Astrocyte of the cerebellum (primary cell): ENCODE measurements at regions not wholly inside any gene's neighbourhood (a gene's known extent, or its start where the extent isn't known, plus 50 kb on each side); places are given as distances from the start of the nearest gene placed in this dataset.

Experiments used
- DNase-seq: peaks from one replicate; pipeline ENCODE4 v3.0.0-alpha.2; 2011; ENCODE audit warnings: low read depth
- H3K4me3 ChIP-seq: 2 replicates; pipeline ENCODE4 v1.5.1; 2011; ENCODE audit warnings: mild to moderate bottlenecking, low read depth, low read length, moderate library complexity
- in situ Hi-C: cut with HindIII; loops from 2 replicates; pipeline ENCODE4 v1.10.0; 2017; ENCODE audit warnings: low sequenced_read_pairs
- TF ChIP-seq, protein P1 (sequence below): IDR thresholded peaks from 2 replicates; pipeline ENCODE4 v1.5.1; 2012; ENCODE audit warnings: low read length, low read depth, moderate library complexity, mild to moderate bottlenecking; ENCODE audit errors: missing control alignments

DNA sequence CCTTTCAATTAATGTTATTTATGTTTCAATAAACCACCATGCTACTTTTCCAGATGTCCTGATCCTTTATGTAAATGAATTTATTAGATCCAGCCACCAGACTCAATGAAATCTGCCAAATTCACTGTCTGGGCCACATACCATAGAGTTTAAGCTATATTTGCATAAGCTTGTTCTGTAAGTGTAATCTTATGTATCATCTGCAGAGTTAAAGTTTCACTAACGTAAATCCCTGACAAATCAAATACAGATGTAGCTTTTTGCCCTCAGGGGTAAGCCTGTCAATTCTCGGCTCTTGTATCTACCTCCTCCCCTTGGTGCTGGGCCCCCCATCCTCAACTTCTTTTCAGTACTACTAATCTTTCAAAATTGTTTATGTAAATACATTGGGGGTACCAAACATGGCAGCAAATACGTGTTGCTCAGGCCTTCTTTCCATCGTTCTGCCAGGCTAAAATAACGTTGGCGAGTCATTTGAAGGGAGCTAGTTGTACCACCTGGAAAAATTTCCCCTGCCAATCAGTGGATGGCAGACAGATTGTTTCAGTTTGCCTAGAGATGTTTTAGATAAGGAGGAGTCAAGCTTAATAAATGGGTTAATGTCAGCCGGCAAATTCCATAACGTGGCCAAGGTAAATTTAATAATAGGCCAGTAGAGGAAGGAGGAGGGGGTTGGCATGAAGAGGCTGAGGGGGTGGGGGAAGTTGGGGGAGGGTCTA lies 79.6 kb downstream of the RPS12 start:
- TF ChIP-seq, protein P1, sequence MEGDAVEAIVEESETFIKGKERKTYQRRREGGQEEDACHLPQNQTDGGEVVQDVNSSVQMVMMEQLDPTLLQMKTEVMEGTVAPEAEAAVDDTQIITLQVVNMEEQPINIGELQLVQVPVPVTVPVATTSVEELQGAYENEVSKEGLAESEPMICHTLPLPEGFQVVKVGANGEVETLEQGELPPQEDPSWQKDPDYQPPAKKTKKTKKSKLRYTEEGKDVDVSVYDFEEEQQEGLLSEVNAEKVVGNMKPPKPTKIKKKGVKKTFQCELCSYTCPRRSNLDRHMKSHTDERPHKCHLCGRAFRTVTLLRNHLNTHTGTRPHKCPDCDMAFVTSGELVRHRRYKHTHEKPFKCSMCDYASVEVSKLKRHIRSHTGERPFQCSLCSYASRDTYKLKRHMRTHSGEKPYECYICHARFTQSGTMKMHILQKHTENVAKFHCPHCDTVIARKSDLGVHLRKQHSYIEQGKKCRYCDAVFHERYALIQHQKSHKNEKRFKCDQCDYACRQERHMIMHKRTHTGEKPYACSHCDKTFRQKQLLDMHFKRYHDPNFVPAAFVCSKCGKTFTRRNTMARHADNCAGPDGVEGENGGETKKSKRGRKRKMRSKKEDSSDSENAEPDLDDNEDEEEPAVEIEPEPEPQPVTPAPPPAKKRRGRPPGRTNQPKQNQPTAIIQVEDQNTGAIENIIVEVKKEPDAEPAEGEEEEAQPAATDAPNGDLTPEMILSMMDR, result no peak

DNA sequence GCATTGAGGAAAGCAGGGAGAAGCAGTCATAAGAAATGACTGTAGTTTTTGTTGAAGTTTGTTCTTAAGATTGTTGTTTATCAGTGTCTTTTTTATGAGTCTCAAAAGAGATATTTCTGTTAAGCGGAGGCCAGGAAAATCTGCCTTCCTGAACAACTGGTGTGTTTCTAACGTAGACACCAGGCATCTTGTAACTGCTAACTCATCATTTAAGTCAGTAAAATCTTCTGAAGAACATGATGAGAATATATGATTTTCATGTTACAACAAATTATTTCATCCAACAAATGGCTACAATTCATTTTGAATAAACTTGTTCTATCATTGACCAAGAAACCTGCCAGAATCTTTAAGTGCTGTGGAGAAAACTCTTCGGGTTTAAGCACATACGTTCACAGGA lies 84.0 kb downstream of the RPS12 start:
- DNase-seq, result no peak
- in situ Hi-C loops, result no loop called here
- TF ChIP-seq, protein P1, result no peak
- no peak overlapping the region for H3K4me3 ChIP-seq

More for the DNA sequence above, 79.6 kb downstream of the RPS12 start:
- H3K4me3 ChIP-seq, result no peak overlapping the region
- in situ Hi-C loops, result no loop called here
- DNase-seq, result no peak

DNA sequence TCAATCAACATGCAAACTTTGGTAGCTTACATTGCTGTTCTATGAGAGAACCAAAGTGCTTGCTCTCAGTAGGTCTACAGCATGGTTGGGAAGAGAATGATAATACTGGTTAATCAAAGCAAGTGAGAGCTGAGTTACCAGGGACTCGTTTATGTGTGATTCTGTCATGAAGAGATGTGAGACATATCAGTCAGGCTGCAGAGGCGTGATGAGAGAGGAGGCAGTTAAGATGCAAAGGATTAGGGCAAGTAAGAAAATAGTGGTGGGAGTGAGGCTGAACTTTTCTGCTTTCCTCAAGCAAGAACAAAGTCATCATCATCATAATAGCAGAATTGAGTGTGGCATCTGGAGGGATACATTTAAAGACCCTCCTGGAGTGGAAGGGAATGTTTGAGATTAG lies 86.5 kb downstream of the RPS12 start:
- in situ Hi-C loops, result no loop called here
- H3K4me3 ChIP-seq, result no peak overlapping the region
- no peak for DNase-seq
- TF ChIP-seq, protein P1, result no peak

DNA sequence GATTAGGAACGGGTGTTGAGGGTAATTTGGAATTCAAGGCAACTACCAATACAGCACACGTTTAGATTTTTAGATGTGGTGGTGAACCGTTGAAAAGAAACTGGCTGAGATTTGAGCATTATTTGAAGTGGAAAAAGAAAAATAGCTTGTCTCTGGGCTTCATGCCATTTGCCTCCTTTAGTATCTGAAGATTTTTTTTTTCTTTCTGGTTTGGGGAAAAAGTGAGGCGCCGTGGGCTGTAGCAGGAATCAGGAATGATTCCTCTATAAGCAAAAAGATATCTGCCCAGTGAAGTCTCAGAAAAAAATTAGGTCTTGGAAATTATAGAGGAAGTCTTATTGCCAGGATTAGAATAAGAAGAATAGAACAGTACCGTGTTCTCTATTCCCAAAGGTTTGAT lies 88.5 kb downstream of the RPS12 start:
- TF ChIP-seq, protein P1, result no peak
- DNase-seq, result no peak
- in situ Hi-C loops, result no loop called here
- H3K4me3 ChIP-seq, result no peak overlapping the region

DNA sequence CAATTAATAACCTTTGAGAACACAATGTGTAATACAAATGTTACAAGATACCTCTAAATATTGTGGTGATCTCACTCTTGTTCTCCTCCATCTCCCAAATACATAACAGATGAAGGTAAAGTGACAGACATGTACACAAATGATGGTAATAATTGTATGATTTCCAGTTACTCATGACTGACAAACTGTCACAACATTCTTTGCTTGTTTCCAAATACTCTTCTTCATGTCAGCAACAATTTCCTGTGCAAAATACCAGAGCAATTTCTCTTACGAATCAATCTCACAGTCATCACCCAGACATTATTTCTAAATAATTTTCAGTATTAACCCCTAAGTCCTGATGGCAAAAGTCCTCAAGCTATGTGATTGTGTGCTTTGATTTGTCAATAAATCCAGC lies 92.9 kb downstream of the RPS12 start:
- TF ChIP-seq, protein P1, result no peak
- H3K4me3 ChIP-seq, result no peak overlapping the region
- in situ Hi-C loops, result no loop called here
- no peak for DNase-seq

DNA sequence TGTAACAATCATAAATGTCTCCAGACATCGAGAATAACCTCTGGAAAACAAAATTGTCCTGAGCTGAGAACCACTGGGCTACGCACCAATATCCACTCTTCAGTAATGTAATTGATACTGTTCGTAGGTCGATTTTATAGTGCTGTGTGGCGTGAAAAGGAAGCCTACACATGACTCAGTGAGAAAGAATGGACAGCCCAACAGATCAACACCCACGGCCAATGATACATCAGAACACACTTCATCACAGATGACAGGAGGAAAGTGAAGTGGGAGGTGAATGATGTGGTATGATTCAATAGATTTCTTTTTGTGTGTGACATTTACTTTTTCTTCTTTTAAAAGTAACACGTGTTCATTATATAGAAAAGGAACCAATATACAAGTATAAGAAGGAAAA lies 93.5 kb downstream of the RPS12 start:
- H3K4me3 ChIP-seq, result no peak overlapping the region
- TF ChIP-seq, protein P1, result no peak
- no peak for DNase-seq
- in situ Hi-C loops, result no loop called here
